HuH-7 (cell line): ENCODE measurements at regions not wholly inside any gene's neighbourhood (a gene's known extent, or its start where the extent isn't known, plus 50 kb on each side); places are given as distances from the start of the nearest gene placed in this dataset.

Source experiments
- DNase-seq: peaks from one replicate; pipeline ENCODE4 v3.0.0; 2011; ENCODE audit warnings: low spot score

GRCh38 chr13:111969551-111970135 is 97.3 kb upstream of the SOX1 start:
- no peak for DNase-seq

- no peak for DNase-seq
These were observed 96.3 kb upstream of the SOX1 start for GRCh38 chr13:111970494-111971141.

DNA sequence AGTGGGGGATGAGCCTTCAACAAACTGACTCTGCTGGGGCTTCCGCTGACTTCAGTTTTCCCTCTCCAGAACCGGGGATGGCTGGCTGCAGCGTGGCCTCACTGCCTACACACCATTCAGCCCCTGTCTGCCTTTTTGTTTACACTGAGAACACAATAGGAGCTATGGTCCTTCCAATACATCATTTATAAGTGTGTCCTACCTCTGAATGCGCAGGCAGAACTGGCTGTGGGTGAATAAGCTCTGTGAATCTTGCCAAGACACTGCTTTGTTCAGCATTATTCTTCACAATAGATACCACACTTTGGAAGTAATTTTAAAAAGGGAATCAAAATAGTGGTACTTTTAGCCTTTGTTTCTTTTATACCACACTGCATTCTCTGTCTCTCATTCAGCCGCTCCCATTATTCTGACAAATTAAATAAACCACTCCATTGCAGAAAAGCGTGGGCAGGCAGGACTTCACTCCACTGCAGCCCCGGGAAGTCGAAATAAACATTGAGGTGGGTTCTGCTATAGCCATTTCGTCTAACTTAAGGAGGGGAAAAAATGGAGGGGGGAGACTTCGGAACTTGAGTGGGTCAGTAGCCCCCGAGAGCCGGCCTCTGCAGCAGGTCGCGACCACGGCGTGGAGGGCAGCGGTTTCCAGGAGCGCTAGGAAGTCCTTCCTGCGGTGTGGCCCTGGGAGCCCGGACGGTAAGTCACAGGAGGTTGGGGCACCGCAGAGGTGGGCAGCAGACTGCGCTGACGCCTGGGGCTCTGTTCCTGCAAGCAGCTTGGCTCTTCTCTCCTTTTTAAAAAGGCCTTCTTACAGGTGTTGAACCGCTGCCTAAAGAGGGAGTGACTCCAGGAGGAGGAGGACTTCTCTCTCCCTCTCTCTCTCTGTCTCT is 94.8 kb upstream of the SOX1 start:
- no peak for DNase-seq

- DNase-seq = no peak
These were observed 93.8 kb upstream of the SOX1 start for GRCh38 chr13:111973186-111973585.

DNA sequence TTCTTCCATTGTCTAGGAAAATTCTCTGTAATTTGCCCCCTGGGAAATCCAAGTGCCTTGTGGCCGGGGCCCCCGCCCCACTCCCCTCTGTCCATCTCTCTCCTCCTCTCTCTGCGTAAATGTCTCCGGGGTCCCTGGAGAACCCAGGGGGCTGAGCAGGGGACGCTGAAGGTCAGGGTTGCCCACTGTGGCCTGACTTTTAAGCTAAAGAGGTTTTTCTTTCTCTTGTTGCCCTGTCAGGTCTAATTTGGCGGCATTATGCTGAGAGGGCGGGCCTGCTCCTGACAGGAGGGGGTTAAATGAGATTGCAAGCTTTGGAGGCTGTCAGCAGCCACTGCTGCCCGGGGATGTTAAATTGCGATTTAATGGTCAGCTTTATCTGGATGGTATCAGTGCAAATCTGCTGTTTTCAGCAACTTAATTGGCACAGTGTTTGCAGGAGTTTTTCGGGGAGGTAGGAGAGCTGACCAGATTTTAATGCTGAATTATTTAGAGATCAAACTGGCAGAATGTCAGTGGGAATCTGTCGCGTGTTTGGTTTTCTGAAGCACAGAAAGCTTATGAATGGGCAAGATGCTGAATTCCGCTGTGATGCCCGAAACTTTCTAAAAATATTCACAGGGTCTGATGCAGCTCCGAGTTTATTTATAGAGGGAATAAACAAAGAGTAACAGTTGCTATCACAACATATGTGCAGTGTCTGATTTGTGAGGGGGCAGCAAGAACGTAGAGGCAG is 93.2 kb upstream of the SOX1 start:
- no peak for DNase-seq

DNA sequence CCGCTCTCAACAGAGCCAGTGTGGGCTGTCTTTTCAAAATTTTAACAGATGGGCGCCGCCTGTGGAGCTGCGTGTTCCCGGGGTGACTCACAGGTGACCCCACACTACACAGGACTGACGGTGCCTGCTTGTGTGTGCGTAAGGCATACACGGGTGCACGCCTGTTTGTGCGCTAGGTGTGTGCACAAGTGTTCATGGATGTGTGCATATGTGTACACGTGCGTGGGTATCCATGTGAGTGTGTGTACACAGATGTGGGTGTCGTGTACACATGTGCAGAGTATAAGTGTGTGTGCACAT is 92.7 kb upstream of the SOX1 start:
- DNase-seq = no peak

DNA sequence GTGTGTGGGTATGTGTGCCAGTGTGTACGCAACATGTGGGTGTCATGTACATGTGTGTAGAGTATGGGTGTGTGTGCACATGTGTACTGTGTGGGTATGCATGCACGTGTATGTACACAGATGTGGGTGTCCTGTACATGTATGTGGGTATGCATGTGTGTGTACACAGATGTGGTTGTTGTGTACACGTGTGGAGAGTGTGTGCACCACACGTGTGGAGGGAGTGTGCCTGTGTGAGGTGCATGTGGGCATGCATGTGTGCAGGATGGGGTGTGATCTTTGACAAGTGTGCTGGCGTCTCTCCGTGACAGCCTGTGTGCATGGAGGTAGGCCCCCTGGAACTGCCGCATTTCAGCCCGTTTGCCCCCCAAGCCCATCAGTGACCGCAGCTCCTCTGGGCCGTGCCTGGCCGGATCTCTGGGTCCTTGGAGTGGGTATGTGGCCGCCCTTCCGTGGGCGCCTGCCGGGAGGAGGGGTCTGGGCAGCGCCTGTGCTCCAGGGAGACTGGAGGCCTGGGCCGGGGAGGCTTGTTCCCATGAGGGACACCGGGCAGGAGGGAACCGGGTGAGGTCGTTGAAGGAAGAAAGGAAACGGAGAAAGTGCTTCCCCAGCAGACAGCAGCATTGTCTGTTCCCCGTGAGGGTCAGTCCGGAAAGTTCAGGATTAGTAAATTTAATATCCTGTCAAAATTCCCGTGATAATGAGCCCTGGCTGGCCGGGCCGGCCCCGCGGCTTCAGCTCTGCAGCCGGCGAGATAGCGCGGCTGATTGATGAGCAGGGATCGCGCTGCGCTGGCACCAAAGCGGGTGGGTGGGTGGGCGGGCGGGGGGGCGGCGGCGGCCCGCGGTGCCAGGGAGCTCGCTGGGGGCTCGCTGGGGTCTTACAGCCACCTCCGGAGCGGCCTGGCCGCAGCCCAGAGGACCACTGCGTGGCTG is 91.1 kb upstream of the SOX1 start:
- DNase-seq = no peak

DNA sequence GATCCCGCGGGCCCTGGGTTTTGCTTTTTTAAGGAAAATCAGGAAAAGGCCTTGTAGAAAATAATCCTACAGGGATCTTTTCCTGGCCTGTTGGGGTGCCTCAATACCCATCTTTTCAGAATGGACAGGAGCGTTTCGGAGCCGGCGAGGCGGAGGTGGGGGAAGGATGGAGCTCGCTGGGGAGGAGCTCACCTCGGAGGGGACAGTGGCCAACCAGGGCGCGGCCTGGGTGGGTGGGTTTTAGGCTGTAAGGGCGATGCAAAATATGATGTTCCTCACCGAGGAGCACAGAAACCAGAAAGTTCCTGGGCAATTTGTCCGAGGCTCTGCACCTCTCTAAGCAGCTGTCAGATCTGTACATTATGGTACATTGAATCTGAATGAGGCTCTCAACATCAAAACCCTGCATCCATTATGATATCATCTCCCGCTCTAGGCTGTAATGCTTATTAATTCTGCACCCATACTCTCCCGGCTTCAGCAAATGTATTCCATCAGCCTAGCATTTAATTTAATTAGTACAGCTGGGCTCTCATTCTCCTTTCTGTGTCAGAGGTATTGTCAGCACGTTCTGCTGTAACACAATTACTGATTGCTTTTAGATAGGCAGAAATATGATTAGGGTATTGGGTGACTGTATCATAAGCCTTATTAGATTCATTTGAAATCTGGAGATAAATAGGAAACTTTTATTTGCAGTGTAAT is 90.3 kb upstream of the SOX1 start:
- DNase-seq = no peak

GRCh38 chr13:111977179-111977506 is 89.8 kb upstream of the SOX1 start:
- DNase-seq = no peak

- no peak for DNase-seq
These were observed 88.4 kb upstream of the SOX1 start for GRCh38 chr13:111978546-111978945.

GRCh38 chr13:111980146-111980929 is 86.6 kb upstream of the SOX1 start:
- no peak for DNase-seq

- no peak for DNase-seq
These were observed 85.9 kb upstream of the SOX1 start for GRCh38 chr13:111981006-111981405.

DNA sequence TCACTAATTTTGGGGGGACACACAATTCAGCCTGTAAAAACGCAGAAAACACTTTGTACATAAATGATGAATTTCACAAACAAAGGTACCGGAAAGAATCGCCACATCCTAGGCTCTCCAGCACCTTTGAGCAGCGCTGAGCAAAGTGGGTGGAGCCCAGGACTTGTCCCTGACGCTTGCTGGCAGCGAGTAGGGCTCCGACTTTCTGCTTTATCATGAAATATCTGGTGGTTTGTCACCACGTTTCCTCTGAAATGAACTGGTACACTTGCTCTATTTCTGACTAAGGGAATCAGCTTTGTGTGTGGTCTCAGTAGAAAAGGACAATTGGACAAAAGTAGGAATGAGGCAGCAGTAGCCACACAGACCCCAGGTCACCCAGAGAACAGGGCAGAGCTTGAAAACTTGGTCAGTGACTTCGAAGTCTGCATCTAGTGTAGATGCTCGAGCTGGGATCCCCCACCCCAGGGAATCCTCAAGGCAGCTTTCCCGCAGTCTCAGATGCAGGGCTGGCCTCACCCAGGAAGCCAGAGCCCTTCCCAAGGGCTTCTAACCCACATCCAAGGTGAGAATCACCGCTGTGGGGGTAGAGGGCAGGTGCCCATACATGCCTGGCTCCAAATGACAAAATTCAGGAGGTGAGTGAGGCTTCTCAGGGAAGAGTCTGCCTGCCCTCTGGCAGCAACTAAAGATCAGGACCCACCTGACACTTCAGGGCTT is 85.3 kb upstream of the SOX1 start:
- no peak for DNase-seq

- no peak for DNase-seq
These were observed 82.6 kb upstream of the SOX1 start for GRCh38 chr13:111984349-111984748.

DNA sequence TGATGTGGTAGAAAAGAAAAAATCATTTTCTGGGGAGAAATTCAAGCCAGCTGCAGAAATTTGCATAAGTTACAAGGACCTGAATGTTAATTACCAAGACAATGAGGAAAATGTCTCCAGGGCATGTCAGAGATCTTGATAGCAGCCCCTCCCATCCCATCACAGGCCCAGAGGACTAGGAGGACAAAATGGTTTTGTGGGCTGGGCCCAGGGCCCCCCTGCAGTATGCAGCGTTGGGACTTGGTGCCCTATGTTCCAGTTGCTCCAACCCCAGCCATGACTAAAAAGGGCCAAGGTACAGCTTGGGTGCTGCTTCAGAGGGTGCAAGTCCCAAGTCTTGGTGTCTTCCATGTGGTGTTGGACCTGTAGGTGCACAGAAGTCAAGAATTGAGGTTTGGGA is 76.6 kb upstream of the SOX1 start:
- DNase-seq = no peak

DNA sequence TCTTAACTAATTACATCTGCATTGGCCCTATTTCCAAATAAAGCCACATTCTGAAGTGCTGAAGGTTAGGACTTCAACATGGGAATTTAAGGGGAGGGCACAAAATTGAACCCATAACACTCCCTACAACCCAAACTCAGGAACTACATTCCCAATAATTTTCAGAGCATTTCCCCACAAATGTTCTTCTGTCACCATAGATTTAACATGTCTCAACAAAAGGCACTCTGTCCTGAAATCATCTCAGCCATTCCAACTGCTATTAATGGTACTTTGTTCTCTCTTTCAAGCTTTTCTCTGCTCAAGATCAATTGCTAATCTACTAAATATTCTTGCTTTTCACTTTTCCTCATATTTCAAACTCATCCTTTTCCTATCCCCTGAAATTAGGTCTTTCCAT is 74.0 kb upstream of the SOX1 start:
- DNase-seq = no peak

DNA sequence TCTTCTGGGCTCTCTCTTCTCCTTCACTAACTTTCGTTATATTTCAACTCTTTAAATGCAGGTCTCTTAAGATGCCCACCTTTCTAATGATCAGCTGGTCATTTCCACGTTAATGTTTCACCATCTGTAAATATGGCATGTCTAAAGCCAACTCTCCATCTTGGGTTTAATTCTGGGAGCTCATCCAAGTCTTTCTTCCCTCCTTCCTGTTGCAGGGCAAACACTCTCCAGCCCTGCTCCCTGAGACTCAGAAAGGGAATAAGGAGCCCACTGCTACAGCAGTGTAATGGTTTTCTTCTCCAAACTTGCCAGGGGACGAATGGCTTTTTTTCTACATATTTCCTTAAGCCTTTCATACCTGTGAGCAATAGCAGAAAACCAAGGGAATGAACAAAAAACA is 73.3 kb upstream of the SOX1 start:
- no peak for DNase-seq

GRCh38 chr13:111994578-111994977 is 72.4 kb upstream of the SOX1 start:
- no peak for DNase-seq

GRCh38 chr13:111999352-111999751 is 67.6 kb upstream of the SOX1 start:
- no peak for DNase-seq

GRCh38 chr13:112000888-112001287 is 66.1 kb upstream of the SOX1 start:
- no peak for DNase-seq
